ENCODE measurements at regions not wholly inside any gene's neighbourhood (a gene's known extent, or its start where the extent isn't known, plus 50 kb on each side); places are given as distances from the start of the nearest gene placed in this dataset.

DNA sequence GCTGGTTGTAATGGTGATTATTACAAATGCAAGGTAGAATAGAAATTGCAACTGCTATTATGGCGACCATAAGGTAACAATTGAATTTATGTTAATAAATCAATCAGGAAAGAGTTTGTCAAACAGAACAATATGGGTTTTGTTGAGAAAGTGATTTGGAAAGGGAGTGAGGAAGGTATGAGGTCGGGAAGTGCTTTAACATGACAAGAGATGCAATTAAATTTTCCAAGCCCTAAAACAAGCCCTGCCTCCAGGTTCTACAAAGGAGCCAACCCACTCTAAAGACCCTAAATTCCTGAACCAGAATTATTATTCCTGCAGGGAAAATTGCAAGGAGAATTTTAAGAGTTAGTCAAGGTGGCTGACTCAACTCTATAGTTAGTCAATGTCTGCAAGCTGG, 363.7 kb downstream of the BMPER start:
- DNase-seq (ENCODE audit: low read depth in 4 of 4, low spot score in 3 of 4) = no peak

DNA sequence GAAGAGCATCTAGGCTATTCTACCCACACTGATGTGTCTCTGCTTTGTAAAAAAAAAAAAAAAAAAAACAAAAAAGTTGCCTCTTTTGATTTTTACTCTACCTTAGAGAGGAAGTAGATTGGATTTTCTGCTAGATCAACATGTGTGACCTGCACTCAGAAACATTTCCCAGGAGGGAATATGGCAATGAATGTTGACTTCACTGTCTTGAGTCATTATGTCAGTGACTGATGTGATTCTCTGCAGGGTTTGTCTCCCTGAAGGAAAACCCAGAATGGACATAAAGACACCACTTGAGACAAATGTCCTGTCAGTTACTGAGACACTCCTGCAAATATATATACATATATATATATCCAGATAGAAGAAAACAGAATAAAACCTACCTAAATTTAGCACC, 370.3 kb downstream of the BMPER start:
- no peak for DNase-seq (ENCODE audit: low read depth in 4 of 4, low spot score in 3 of 4)

DNA sequence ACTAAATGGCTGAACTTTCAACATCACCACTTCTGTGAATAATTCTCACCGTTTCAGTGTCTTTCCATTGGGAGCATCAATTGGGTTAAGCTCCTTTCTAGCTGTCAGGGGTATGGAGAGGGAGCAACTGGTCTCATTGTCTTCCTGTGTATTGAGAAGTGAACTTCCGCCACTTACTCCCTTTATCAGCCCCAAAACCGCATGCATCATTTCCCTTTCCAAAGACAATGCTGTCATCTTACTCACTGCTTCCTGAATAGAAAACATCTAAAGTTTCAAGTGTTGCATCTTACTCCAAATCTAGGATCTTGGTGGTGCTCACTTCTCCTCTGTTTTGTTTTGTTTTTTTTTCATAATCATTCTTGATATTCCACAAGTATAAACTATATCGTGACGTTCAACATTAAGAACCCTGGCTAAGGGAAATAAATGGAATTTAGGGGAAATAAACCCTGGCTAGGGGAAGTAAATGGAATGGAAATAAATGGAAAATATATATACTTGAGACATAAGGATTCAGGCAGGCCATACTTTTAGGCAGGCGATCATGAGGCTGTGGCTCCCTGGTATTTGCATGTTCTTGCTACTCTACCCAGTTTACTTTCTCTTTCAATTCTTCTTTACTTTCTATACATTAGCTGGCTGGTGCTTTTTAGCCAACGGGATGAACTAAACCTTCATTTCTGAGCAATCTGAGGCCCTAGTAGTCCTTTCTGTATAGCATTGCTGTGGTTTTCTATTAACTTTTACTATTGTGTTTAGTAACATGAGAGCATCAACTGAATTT, 371.9 kb downstream of the BMPER start:
- no peak for DNase-seq (ENCODE audit: low read depth in 4 of 4, low spot score in 3 of 4)

GRCh38 chr7:34277803-34278199, 372.5 kb downstream of the BMPER start:
- no peak for DNase-seq (ENCODE audit: low read depth in 4 of 4, low spot score in 3 of 4)

GRCh38 chr7:34281260-34281659, 375.9 kb downstream of the BMPER start:
- no peak for DNase-seq (ENCODE audit: low read depth in 4 of 4, low spot score in 3 of 4)

GRCh38 chr7:34282271-34282670, 375.7 kb upstream of the NPSR1 start:
- DNase-seq (ENCODE audit: low read depth in 4 of 4, low spot score in 3 of 4) = no peak

DNA sequence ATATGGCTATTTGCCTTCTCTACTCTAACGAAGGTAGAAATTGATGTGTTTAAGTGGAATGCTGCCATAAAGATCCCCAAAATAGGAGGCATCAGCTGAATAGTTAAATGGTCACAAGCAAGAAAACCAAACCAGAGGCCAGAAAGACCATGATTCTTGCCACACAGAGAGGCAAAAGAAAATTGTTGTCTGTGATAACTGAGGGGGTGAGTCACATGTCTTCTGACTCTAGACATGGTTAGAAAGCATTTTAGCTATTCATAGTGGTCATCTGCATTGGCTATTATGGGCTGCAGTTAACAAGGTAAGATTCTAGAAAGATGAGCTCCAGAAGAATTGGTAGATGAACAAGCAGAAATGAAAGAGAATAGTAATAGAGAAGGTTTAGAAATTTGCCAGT, 361.4 kb upstream of the NPSR1 start:
- DNase-seq (ENCODE audit: low read depth in 4 of 4, low spot score in 3 of 4) = no peak

GRCh38 chr7:34298492-34299013, 359.5 kb upstream of the NPSR1 start:
- no peak for DNase-seq (ENCODE audit: low read depth in 4 of 4, low spot score in 3 of 4)

DNA sequence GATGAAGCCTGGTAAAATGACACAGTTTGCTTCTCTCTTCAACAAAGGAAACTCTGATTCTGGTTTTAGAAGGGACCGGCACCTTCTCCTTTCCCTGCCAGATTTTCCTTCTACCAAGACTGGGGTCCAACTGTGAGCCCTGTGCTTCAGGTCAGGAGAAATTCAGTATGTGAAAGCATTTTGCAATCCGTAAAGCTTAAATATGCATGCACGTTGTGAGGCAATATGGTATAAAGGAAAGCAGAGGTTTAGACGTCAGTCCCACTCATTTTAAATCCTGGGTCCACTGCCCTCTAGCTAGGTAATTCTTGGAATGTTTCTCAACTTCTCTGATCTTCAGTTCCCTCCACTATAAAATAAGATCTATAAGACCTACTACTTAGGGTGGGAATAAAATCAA, 359.0 kb upstream of the NPSR1 start:
- DNase-seq (ENCODE audit: low read depth in 4 of 4, low spot score in 3 of 4) = no peak

DNA sequence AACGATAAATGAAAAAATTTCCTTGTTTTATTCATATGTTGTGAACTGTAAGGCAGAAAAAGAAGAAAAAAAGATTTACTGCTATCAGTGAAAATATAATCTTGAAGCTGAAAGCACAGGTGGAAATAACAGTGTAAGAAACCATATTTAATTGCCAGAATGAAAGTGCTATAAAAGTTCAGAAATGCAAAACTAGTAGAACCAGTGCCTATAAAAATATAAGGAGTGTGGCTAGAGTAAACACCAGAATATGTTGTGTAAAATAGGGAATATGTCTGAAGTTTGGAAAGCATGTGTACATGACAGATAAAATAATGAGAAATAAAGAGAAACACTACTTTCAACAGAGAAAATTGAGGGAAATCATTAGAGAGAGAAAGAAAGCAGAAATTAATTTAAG, 350.5 kb upstream of the NPSR1 start:
- DNase-seq (ENCODE audit: low read depth in 4 of 4, low spot score in 3 of 4) = no peak

GRCh38 chr7:34308595-34308994, 349.4 kb upstream of the NPSR1 start:
- DNase-seq (ENCODE audit: low read depth in 4 of 4, low spot score in 3 of 4) = no peak

- DNase-seq (ENCODE audit: low read depth in 4 of 4, low spot score in 3 of 4) = no peak
Observed at GRCh38 chr7:34309116-34309515, 348.9 kb upstream of the NPSR1 start.

- no peak for DNase-seq (ENCODE audit: low read depth in 4 of 4, low spot score in 3 of 4)
Observed at GRCh38 chr7:34309584-34309983, 348.4 kb upstream of the NPSR1 start.

GRCh38 chr7:34311591-34311990, 346.4 kb upstream of the NPSR1 start:
- DNase-seq (ENCODE audit: low read depth in 4 of 4, low spot score in 3 of 4) = no peak

DNA sequence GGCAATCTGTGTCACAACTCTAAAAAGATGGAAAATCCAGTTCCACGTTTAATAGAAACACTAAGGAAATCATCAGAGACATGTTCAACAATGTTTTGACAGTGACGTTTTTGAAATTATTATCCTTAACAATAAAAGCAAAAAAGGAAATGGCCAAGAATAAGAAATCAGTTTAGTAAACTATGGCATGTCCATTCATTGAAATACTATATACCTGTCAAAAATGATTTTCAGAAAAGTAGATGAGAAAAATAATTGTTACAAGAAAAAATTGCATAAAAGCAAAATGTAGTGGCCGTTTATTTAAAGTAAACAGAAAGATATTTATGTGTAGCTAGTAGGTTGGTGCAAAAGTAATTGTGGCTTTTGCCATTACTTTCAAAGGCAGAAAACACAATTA, 345.4 kb upstream of the NPSR1 start:
- no peak for DNase-seq (ENCODE audit: low read depth in 4 of 4, low spot score in 3 of 4)

GRCh38 chr7:34313289-34313688, 344.7 kb upstream of the NPSR1 start:
- no peak for DNase-seq (ENCODE audit: low read depth in 4 of 4, low spot score in 3 of 4)

GRCh38 chr7:34315032-34315431, 343.0 kb upstream of the NPSR1 start:
- DNase-seq (ENCODE audit: low read depth in 4 of 4, low spot score in 3 of 4) = no peak

DNA sequence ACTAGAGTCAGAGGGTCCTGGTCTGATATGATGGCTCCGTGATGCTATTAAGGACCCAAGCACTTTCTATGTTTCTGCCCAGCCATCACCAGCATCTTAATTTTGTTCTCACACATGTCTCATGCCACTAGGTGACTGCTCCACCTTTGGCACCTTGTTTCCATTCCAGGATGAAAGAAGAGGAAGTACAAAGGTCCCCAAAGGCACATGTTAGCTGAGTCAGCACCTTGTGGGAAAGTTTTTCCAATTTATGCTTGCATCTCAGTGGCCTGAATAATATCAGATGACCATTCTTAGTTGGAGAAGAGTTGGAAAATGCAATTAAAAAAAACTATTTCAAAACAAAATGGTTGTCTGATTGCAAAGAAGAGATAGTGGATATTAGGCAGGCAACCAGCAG, 341.0 kb upstream of the NPSR1 start:
- no peak for DNase-seq (ENCODE audit: low read depth in 4 of 4, low spot score in 3 of 4)

DNA sequence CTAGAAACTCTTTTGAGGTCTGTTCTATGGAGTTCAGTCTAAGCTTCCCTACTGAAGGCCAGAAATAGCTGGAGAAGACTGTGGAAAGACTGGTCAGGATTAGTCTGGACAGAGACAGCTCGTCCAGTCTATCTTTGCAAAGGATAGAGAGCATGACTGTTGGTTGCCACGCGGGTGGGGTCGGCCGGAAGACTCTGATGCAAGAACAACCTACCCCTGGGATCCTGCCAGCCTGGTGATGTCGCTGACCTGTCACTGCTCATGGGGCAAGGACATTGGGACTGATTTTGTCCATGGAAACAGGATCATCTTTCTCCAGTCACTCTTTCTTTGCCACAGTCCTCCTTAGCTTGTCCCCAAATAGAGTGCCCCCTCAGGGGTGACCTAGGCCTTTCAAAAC, 337.6 kb upstream of the NPSR1 start:
- DNase-seq (ENCODE audit: low read depth in 4 of 4, low spot score in 3 of 4) = no peak

- DNase-seq (ENCODE audit: low read depth in 4 of 4, low spot score in 3 of 4) = peak; percentile 50 to 63 (median 60)
Observed at GRCh38 chr7:34320926-34321661, 336.9 kb upstream of the NPSR1 start.

DNA sequence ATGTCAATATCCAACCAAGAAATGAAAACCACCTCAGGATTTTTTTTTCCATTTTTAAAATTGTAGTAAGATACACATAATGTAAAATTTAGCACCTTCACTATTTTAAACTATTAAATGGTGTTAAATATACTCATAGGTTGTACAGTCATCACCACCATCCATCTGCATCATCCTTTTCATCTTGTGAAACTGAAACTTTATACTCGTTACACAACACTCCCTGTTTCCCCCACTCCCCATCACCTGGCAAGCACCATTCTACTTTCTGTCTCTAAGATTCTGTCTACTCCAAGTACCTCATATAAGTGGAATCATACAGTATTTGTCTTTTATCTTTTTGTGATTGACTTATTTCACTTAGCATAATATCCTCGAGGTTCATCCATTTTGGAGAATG, 335.2 kb upstream of the NPSR1 start:
- DNase-seq (ENCODE audit: low read depth in 4 of 4, low spot score in 3 of 4) = no peak

- DNase-seq (ENCODE audit: low read depth in 4 of 4, low spot score in 3 of 4) = no peak
Observed at GRCh38 chr7:34327681-34328080, 330.3 kb upstream of the NPSR1 start.

Measured in right renal pelvis (tissue), 4 donors.